ENCODE measurements at regions not wholly inside any gene's neighbourhood (a gene's known extent, or its start where the extent isn't known, plus 50 kb on each side); places are given as distances from the start of the nearest gene placed in this dataset.

- no peak for TF ChIP-seq HOXB5 (CRISPR knock-in tag; IDR thresholded peaks at IDR 0.05)
- TF ChIP-seq CTCF (IDR thresholded peaks at IDR 0.05) = no peak
These were observed 550.7 kb downstream of the RIT2 start for GRCh38 chr18:42564761-42565160.
